ENCODE measurements at regions not wholly inside any gene's neighbourhood (a gene's known extent, or its start where the extent isn't known, plus 50 kb on each side); places are given as distances from the start of the nearest gene placed in this dataset.
"Not testable (repeated sequence)": the region's sequence is repeated elsewhere in the genome, so short reads cannot be mapped to it uniquely, and the experiment has no call there.

- Histone ChIP-seq H3K27me3 (ENCODE audit: insufficient read depth, low read length) (no peaks in the 10 kb centered on the region), H3K4me2 (ENCODE audit: low read length) (no peak overlapping the region), H3K79me2 (ENCODE audit: insufficient read depth, low read length) (no peaks in the 10 kb centered on the region), H3K4me1 (ENCODE audit: control insufficient read depth in 1 of 2, insufficient read depth in 2 of 2, low read length in 2 of 2) (no peaks in the 10 kb centered on the region), H2AFZ (ENCODE audit: low read depth, low read length, poor library complexity, severe bottlenecking) (no peak overlapping the region), H3K9me2 (ENCODE audit: insufficient read depth) (no peaks in the 10 kb centered on the region), H3K27ac (ENCODE audit: low read depth, low read length) (no peak overlapping the region), H3K36me3 (ENCODE audit: control insufficient read depth in 1 of 2, insufficient read depth in 2 of 2, low read length in 2 of 2) (no peaks in the 10 kb centered on the region), H3K9ac (ENCODE audit: low read length) (no peak overlapping the region), H4K20me1 (ENCODE audit: insufficient read depth) (no peaks in the 10 kb centered on the region), H3K4me3 (replicated peaks in 1 of 2; ENCODE audit: low read depth in 1 of 2, low read length in 2 of 2) (no peak overlapping the region), H3K9me3 (ENCODE audit: control insufficient read depth in 1 of 2, insufficient read depth in 1 of 2, low read depth in 1 of 2, low read length in 2 of 2) (no peaks in the 10 kb centered on the region)
- TF ChIP-seq CTCF (IDR thresholded peaks at IDR 0.05 in 2 of 3, conservative IDR thresholded peaks at IDR 0.05 in 1 of 3; ENCODE audit: borderline replicate concordance in 1 of 3, insufficient read depth in 1 of 3, low read depth in 2 of 3, low read length in 2 of 3) (peak; percentile 34 to 67 (median 56); a peak in 5 of 6 replicates), SP1 (IDR thresholded peaks at IDR 0.05; ENCODE audit: low read depth) (no peak), RAD21 (IDR thresholded peaks at IDR 0.05; ENCODE audit: low read depth) (peak; percentile 49), MAX (IDR thresholded peaks at IDR 0.05) (no peak), ATF3 (IDR thresholded peaks at IDR 0.05) (no peak)
- ChIA-PET POLR2A (no interaction called here), RAD21 (ENCODE audit: low non-redundant PET in 1 of 2, low total read pairs in 2 of 2, uncharacterized antibody in 2 of 2, unreplicated experiment in 2 of 2) (no interaction called here), CTCF (no interaction called here)
- ATAC-seq = peak; percentile 91
- peak; percentile 18 for DNase-seq (ENCODE audit: low read depth, low spot score)
- intact Hi-C loops (cut with micrococcal nuclease) = no loop called here
- no TSS peak for BruUV-seq (replicated peaks)
Measured at GRCh38 chr3:125684199-125684598, 88.9 kb upstream of the OSBPL11 start.

GRCh38 chr3:125685741-125686140 lies 90.4 kb upstream of the OSBPL11 start:
- H4K20me1 ChIP-seq (ENCODE audit: insufficient read depth); H3K36me3 ChIP-seq (ENCODE audit: control insufficient read depth in 1 of 2, insufficient read depth in 2 of 2, low read length in 2 of 2); DNase-seq (ENCODE audit: low read depth, low spot score); H2AFZ ChIP-seq (ENCODE audit: low read depth, low read length, poor library complexity, severe bottlenecking); H3K9me3 ChIP-seq (ENCODE audit: control insufficient read depth in 1 of 2, insufficient read depth in 1 of 2, low read depth in 1 of 2, low read length in 2 of 2); POLR2A ChIA-PET; BruUV-seq (replicated peaks); H3K27me3 ChIP-seq (ENCODE audit: insufficient read depth, low read length); H3K4me1 ChIP-seq (ENCODE audit: control insufficient read depth in 1 of 2, insufficient read depth in 2 of 2, low read length in 2 of 2); H3K4me2 ChIP-seq (ENCODE audit: low read length); H3K9ac ChIP-seq (ENCODE audit: low read length); H3K9me2 ChIP-seq (ENCODE audit: insufficient read depth); H3K79me2 ChIP-seq (ENCODE audit: insufficient read depth, low read length); CTCF ChIA-PET; H3K27ac ChIP-seq (ENCODE audit: low read depth, low read length); intact Hi-C loops (cut with micrococcal nuclease); H3K4me3 ChIP-seq (replicated peaks in 1 of 2; ENCODE audit: low read depth in 1 of 2, low read length in 2 of 2); RAD21 ChIA-PET (ENCODE audit: low non-redundant PET in 1 of 2, low total read pairs in 2 of 2, uncharacterized antibody in 2 of 2, unreplicated experiment in 2 of 2); ATAC-seq: not testable (repeated sequence)
